Mesenchymal stem cell (in vitro differentiated cells and primary cell): ENCODE measurements at regions not wholly inside any gene's neighbourhood (a gene's known extent, or its start where the extent isn't known, plus 50 kb on each side); places are given as distances from the start of the nearest gene placed in this dataset.
"Not testable (repeated sequence)": the region's sequence is repeated elsewhere in the genome, so short reads cannot be mapped to it uniquely, and the experiment has no call there.

Experiments used
- DNase-seq: peaks from one replicate; pipeline ENCODE4 v3.0.0-alpha.2; 2013
- H2AFZ ChIP-seq: one replicate; pipeline ENCODE4 v1.6.1; 2013; ENCODE audit warnings: low read depth, mild to moderate bottlenecking, control low read depth, inconsistent platforms, low read length, moderate library complexity
- H2AK5ac ChIP-seq: 2 replicates; pipeline ENCODE4 v1.6.1; 2013; ENCODE audit warnings: low read length, moderate library complexity, mild to moderate bottlenecking, inconsistent platforms; ENCODE audit not compliant: severe bottlenecking
- H2BK120ac ChIP-seq: one replicate; pipeline ENCODE4 v1.6.1; 2013; ENCODE audit warnings: low read depth, mild to moderate bottlenecking, inconsistent platforms, low read length, moderate library complexity
- H2BK12ac ChIP-seq, 2 experiments: one replicate each; pipeline ENCODE4 v1.6.1; 2013; ENCODE audit warnings: inconsistent platforms in 2 of 2, low read length in 2 of 2, mild to moderate bottlenecking in 2 of 2, moderate library complexity in 2 of 2, control low read depth in 1 of 2
- H2BK15ac ChIP-seq: one replicate; pipeline ENCODE4 v1.6.1; 2013; ENCODE audit warnings: mild to moderate bottlenecking, low read depth, inconsistent platforms; ENCODE audit not compliant: poor library complexity, severe bottlenecking
- H2BK5ac ChIP-seq: 2 replicates; pipeline ENCODE4 v1.6.1; 2013; ENCODE audit warnings: low read depth, mild to moderate bottlenecking, low read length, control low read depth, inconsistent platforms; ENCODE audit not compliant: poor library complexity, severe bottlenecking
- H3K14ac ChIP-seq, 2 experiments: one replicate each; pipeline ENCODE4 v1.6.1; 2013; ENCODE audit warnings: inconsistent platforms in 2 of 2, low read length in 2 of 2, control low read depth in 1 of 2, mild to moderate bottlenecking in 1 of 2, moderate library complexity in 1 of 2
- H3K18ac ChIP-seq, 2 experiments: one replicate each; pipeline ENCODE4 v1.6.1; 2013; ENCODE audit warnings: inconsistent platforms in 2 of 2, low read length in 2 of 2, control low read depth in 1 of 2, low read depth in 1 of 2, mild to moderate bottlenecking in 1 of 2
- H3K23ac ChIP-seq, 2 experiments: one replicate each; pipeline ENCODE4 v1.6.1; 2013; ENCODE audit warnings: inconsistent platforms in 2 of 2, low read length in 2 of 2, mild to moderate bottlenecking in 2 of 2, moderate library complexity in 2 of 2, control low read depth in 1 of 2
- H3K27ac ChIP-seq: 2 replicates; pipeline ENCODE4 v1.5.1; 2013; ENCODE audit warnings: mild to moderate bottlenecking, moderate library complexity, low read length, control low read depth, inconsistent platforms; ENCODE audit not compliant: poor library complexity, severe bottlenecking
- H3K27me3 ChIP-seq, 2 experiments: 2 replicates each; pipeline versions ENCODE4 v1.6.1 to v1.7.0; 2013; ENCODE audit warnings: low read length in 2 of 2, mild to moderate bottlenecking in 2 of 2, moderate library complexity in 2 of 2, control low read depth in 1 of 2, inconsistent platforms in 1 of 2; ENCODE audit not compliant: control insufficient read depth in 1 of 2, insufficient read depth in 1 of 2
- H3K36me3 ChIP-seq, 2 experiments: 2 replicates each; pipeline versions ENCODE4 v1.6.1 to v1.7.0; 2013; ENCODE audit warnings: low read length in 2 of 2, control low read depth in 1 of 2, inconsistent platforms in 1 of 2, low read depth in 1 of 2, mild to moderate bottlenecking in 1 of 2; ENCODE audit not compliant: insufficient read depth in 2 of 2, control insufficient read depth in 1 of 2
- H3K4ac ChIP-seq, 2 experiments: one replicate each; pipeline ENCODE4 v1.6.1; 2013; ENCODE audit warnings: inconsistent platforms in 2 of 2, low read length in 2 of 2, mild to moderate bottlenecking in 2 of 2, moderate library complexity in 2 of 2, control low read depth in 1 of 2, low read depth in 1 of 2
- H3K4me1 ChIP-seq: 2 replicates; pipeline ENCODE4 v1.6.1; 2013; ENCODE audit warnings: low read depth, low read length, control low read depth; ENCODE audit not compliant: control insufficient read depth, insufficient read depth
- H3K4me2 ChIP-seq: 2 replicates; pipeline ENCODE4 v1.6.1; 2013; ENCODE audit warnings: low read length, mild to moderate bottlenecking, inconsistent platforms; ENCODE audit not compliant: poor library complexity, severe bottlenecking
- H3K4me3 ChIP-seq, 2 experiments: 2 replicates each; pipeline versions ENCODE4 v1.5.1 to v1.7.0; 2013; ENCODE audit warnings: low read length in 2 of 2, mild to moderate bottlenecking in 2 of 2, control low read depth in 1 of 2, low read depth in 1 of 2; ENCODE audit not compliant: insufficient read depth in 1 of 2
- H3K79me1 ChIP-seq: replicated peaks from 2 replicates; pipeline ENCODE4 v1.6.1; 2013; ENCODE audit warnings: mild to moderate bottlenecking, control low read depth, low read length, inconsistent platforms; ENCODE audit not compliant: poor library complexity, severe bottlenecking
- H3K9ac ChIP-seq: 2 replicates; pipeline ENCODE4 v1.7.0; 2013; ENCODE audit warnings: mild to moderate bottlenecking, low read length, moderate library complexity
- H3K9me3 ChIP-seq: 2 replicates; pipeline ENCODE4 v1.7.0; 2013; ENCODE audit warnings: mild to moderate bottlenecking, low read length; ENCODE audit not compliant: control insufficient read depth
- H4K8ac ChIP-seq: one replicate; pipeline ENCODE4 v1.6.1; 2013; ENCODE audit warnings: inconsistent platforms, mild to moderate bottlenecking, low read length, moderate library complexity
- H4K91ac ChIP-seq: one replicate; pipeline ENCODE4 v1.6.1; 2013; ENCODE audit warnings: mild to moderate bottlenecking, low read length, inconsistent platforms
- WGBS: methylation state at CpG from one replicate; pipeline ENCODE4 v1.1.7; 2013; ENCODE audit warnings: mixed read lengths; 5-methylcytosine and 5-hydroxymethylcytosine counted together

GRCh38 chrX:92270936-92271855 is 492.0 kb downstream of the PCDH11X start:
- H3K27me3 ChIP-seq: no peaks in the 10 kb centered on the region

DNA sequence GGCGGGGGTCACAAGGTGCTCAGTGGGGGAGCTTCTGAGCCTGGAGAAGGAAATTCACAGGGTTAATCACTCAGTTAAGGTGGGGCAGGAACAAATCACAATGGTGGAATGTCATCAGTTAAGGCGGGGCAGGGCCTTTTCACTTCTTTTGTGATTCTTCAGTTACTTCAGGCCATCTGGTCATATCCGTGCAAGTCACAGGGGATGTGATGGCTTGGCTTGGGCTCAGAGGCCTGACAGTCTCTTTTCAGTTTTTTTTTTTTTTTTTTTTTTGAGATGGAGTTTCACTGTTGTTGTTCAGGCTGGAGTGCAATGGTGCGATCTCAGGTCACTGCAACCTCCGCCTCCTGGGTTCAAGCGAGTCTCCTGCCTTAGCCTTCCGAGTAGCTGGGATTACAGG is 499.4 kb downstream of the PCDH11X start:
- not testable (repeated sequence) for H3K27ac ChIP-seq, H4K8ac ChIP-seq, H2BK5ac ChIP-seq, H3K36me3 ChIP-seq, H4K91ac ChIP-seq, H3K14ac ChIP-seq, H2AFZ ChIP-seq, H2BK15ac ChIP-seq, H2BK12ac ChIP-seq, H3K4ac ChIP-seq, H3K9me3 ChIP-seq, H3K4me2 ChIP-seq, H3K4me3 ChIP-seq, H2BK120ac ChIP-seq, H3K9ac ChIP-seq, DNase-seq, H3K18ac ChIP-seq, H2AK5ac ChIP-seq, H3K4me1 ChIP-seq, H3K23ac ChIP-seq, H3K27me3 ChIP-seq, H3K79me1 ChIP-seq
- WGBS: 87% methylated on average over 4 of the region's 7 CpGs

More at GRCh38 chrX:92270936-92271855, 492.0 kb downstream of the PCDH11X start:
- Histone ChIP-seq H4K91ac (no peak overlapping the region), H3K9ac (peak overlapping the region; percentile 36), H3K4me1 (no peaks in the 10 kb centered on the region), H3K9me3 (no peaks in the 10 kb centered on the region), H3K14ac (no peak overlapping the region), H2BK5ac (no peak overlapping the region), H3K4me2 (no peak overlapping the region), H3K4me3 (peak overlapping the region in 1 of 2 experiments; percentile 50), H3K79me1 (no peaks in the 10 kb centered on the region), H2AFZ (no peak overlapping the region), H3K23ac (no peak overlapping the region), H3K27ac (no peak overlapping the region), H3K36me3 (no peaks in the 10 kb centered on the region), H3K4ac (no peak overlapping the region), H2BK15ac (no peak overlapping the region), H2AK5ac (no peak overlapping the region), H2BK12ac (no peak overlapping the region), H2BK120ac (no peak overlapping the region), H3K18ac (no peak overlapping the region), H4K8ac (no peak overlapping the region)
- 34% methylated on average over 5 of the region's 7 CpGs for WGBS
- DNase-seq: no peak

DNA sequence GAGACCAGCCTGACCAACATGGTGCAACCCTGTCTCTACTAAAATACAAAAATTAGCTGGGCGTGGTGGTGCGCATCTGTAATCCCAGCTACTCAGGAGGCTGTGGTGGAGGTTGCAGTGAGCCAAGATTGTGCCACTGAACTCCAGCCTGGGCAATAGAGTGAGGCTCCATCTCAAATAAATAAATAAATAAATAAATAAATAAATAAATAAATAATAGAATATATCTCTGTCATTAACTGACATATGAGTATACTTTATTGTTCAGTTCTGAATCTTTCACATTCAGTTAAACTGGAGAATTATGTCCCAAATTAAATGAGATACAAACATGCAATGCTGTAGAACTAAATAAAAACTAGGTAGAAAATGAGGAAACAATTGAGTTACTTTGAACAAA is 501.2 kb downstream of the PCDH11X start:
- not testable (repeated sequence) for H4K8ac ChIP-seq, H4K91ac ChIP-seq, H3K23ac ChIP-seq, H3K27me3 ChIP-seq, H3K4me1 ChIP-seq, H3K36me3 ChIP-seq, H3K9me3 ChIP-seq, H3K79me1 ChIP-seq, H2BK15ac ChIP-seq, H3K27ac ChIP-seq, H2BK5ac ChIP-seq, H2AK5ac ChIP-seq, H3K4me3 ChIP-seq, H3K18ac ChIP-seq, DNase-seq, H3K14ac ChIP-seq, H2BK120ac ChIP-seq, H2AFZ ChIP-seq, H3K9ac ChIP-seq, H3K4ac ChIP-seq, H3K4me2 ChIP-seq, H2BK12ac ChIP-seq
- WGBS: no CpG with 5 or more reads among the region's 2 CpGs

- H3K9ac ChIP-seq: no peak overlapping the region
- H3K23ac ChIP-seq: no peak overlapping the region
- H3K18ac ChIP-seq: no peak overlapping the region
- no peak overlapping the region for H2BK12ac ChIP-seq
- H3K4me1 ChIP-seq: no peaks in the 10 kb centered on the region
- H4K8ac ChIP-seq: no peak overlapping the region
- no peak overlapping the region for H4K91ac ChIP-seq
- WGBS: no CpG with 5 or more reads among the region's 3 CpGs
- no peak overlapping the region for H3K4me3 ChIP-seq
- H2BK120ac ChIP-seq: no peak overlapping the region
- no peak overlapping the region for H3K27ac ChIP-seq
- H3K79me1 ChIP-seq: no peaks in the 10 kb centered on the region
- no peak overlapping the region for H2AFZ ChIP-seq
- no peaks in the 10 kb centered on the region for H3K36me3 ChIP-seq
- no peak overlapping the region for H3K4ac ChIP-seq
- no peak overlapping the region for H2AK5ac ChIP-seq
- H3K14ac ChIP-seq: no peak overlapping the region
- no peak overlapping the region for H3K4me2 ChIP-seq
- no peaks in the 10 kb centered on the region for H3K9me3 ChIP-seq
- H3K27me3 ChIP-seq: no peaks in the 10 kb centered on the region
- no peak for DNase-seq
- no peak overlapping the region for H2BK5ac ChIP-seq
- no peak overlapping the region for H2BK15ac ChIP-seq
Measured at GRCh38 chrX:92283308-92283707, 504.1 kb downstream of the PCDH11X start.
